Nephron (organoid): ENCODE measurements at regions not wholly inside any gene's neighbourhood (a gene's known extent, or its start where the extent isn't known, plus 50 kb on each side); places are given as distances from the start of the nearest gene placed in this dataset.
"Not testable (repeated sequence)": the region's sequence is repeated elsewhere in the genome, so short reads cannot be mapped to it uniquely, and the experiment has no call there.

ENCODE experiments used
- H3K27ac Mint-ChIP-seq, 3 experiments: 2 replicates each; pipeline ENCODE4 v1.8.0; 2020; ENCODE audit warnings: mixed read lengths in 3 of 3, mild to moderate bottlenecking in 2 of 3, moderate library complexity in 1 of 3
- H3K27me3 Mint-ChIP-seq: 2 replicates; pipeline ENCODE4 v1.8.0; 2021; ENCODE audit warnings: low read depth, mild to moderate bottlenecking, moderate library complexity, mixed read lengths
- H3K36me3 Mint-ChIP-seq: 2 replicates; pipeline ENCODE4 v1.8.0; 2020; ENCODE audit warnings: low read depth, mixed read lengths
- H3K4me1 Mint-ChIP-seq: 2 replicates; pipeline ENCODE4 v1.8.0; 2020; ENCODE audit warnings: mixed read lengths
- H3K4me3 Mint-ChIP-seq, 3 experiments: 2 replicates each; pipeline ENCODE4 v1.8.0; 2020; ENCODE audit warnings: mild to moderate bottlenecking in 3 of 3, mixed read lengths in 3 of 3, moderate library complexity in 2 of 3
- H3K9me3 Mint-ChIP-seq: 2 replicates; pipeline ENCODE4 v1.8.0; 2020; ENCODE audit warnings: mixed read lengths
- CTCF ChIP-seq, 3 experiments: fragments of 200-600 bp; sonication (generic); IDR thresholded peaks; one replicate each; pipeline ENCODE4 v1.5.0; 2021; ENCODE audit warnings: antibody characterized with exemption in 3 of 3; ENCODE audit not compliant: unreplicated experiment in 3 of 3

DNA sequence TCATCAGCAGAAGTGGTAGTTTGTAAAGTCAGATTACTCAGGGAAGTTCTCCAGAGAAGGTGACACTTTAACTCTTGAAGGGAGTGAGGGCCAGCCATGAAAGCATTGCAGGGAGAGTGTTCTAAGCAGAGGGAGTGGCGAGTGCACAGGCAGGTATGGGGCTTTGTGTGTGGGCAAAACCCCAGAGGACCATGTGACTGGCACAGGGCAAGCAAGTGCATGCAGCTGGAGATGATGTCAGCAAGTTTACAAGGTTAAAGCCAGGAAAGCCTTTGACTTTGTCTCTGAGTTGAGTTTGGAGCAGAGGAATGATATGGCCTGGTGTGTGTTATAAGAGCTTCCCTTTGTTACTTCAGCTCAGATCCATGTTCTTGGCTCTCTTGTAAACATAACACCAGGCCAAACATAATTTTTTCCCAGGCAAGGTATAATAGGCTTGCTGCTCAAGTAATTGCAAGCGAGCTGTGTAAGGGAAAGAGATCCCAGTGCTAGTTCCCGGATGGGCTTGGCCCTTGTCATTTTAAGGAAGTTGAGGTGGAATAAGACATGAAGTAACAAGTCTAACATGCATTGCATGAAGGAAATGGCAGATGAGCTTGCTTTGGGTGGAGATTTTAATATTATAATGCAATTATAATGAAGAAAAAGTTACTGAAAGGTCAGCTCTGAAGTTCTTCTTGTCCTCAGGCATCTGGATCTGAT is 341.1 kb upstream of the LRRC3B start:
- Mint-ChIP-seq H3K9me3 (peaks cover 47% of the 10 kb centered on the region), H3K27ac (peak overlapping the region in 1 of 3 experiments; percentile 30), H3K4me3 (no peak overlapping the region), H3K4me1 (no peaks in the 10 kb centered on the region), H3K27me3 (no peaks in the 10 kb centered on the region), H3K36me3 (peaks cover 28% of the 10 kb centered on the region)
- no peak for TF ChIP-seq CTCF (IDR thresholded peaks at IDR 0.05; ENCODE audit: unreplicated experiment in 3 of 3)

DNA sequence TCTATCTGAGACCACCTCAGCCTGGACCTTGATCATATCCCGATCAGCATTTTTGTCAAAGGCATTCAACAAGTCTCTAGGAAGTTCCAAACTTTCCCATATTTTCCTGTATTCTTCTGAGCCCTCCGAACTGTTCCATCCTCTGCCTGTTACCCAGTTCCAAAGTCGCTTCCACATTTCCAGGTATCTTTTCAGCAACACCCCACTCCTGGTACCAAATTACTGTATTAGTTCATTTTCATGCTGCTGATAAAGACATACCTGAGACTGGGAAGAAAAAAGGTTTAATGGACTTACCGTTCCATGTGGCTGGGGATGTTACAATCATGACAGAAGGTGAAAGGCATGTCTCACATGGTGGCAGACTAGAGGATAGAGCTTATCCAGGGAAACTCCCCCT is 338.1 kb upstream of the LRRC3B start:
- not testable (repeated sequence) for H3K27ac Mint-ChIP-seq, H3K4me3 Mint-ChIP-seq, H3K4me1 Mint-ChIP-seq, H3K27me3 Mint-ChIP-seq
- Mint-ChIP-seq H3K9me3 (peaks cover 52% of the 10 kb centered on the region), H3K36me3 (peaks cover 32% of the 10 kb centered on the region)

DNA sequence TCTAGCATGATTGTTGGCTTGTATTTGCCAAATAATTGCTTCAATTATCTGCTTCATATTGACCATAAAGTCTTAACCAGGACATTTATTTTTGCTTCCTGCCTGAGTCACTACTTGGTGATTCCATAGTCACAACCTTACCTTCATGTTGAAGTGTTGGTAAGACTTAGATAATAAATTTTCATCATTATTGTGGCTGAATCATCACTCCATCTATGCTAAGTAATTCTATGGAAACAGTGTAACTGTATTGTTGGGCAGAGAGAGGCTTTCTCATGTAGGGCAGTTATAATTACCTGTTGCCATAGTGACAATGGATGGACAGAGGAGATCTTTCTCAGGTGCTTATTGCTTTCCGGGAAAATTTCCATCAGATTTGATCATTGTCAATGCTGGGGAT is 330.7 kb upstream of the LRRC3B start:
- peaks cover 23% of the 10 kb centered on the region for H3K4me1 Mint-ChIP-seq
- H3K27me3 Mint-ChIP-seq = no peaks in the 10 kb centered on the region
- peaks cover 8% of the 10 kb centered on the region for H3K9me3 Mint-ChIP-seq
- no peak for TF ChIP-seq CTCF (IDR thresholded peaks at IDR 0.05; ENCODE audit: unreplicated experiment in 3 of 3)
- peak overlapping the region; percentile 22 to 93 (median 37) for H3K27ac Mint-ChIP-seq
- peaks cover 4% of the 10 kb centered on the region for H3K36me3 Mint-ChIP-seq
- no peak overlapping the region for H3K4me3 Mint-ChIP-seq

- peak overlapping the region; percentile 37 to 93 (median 77) for H3K27ac Mint-ChIP-seq
- peaks cover 3% of the 10 kb centered on the region for H3K36me3 Mint-ChIP-seq
- TF ChIP-seq CTCF (IDR thresholded peaks at IDR 0.05; ENCODE audit: unreplicated experiment in 3 of 3) = no peak
- no peak overlapping the region for H3K4me3 Mint-ChIP-seq
- H3K4me1 Mint-ChIP-seq = peaks cover 23% of the 10 kb centered on the region
- H3K27me3 Mint-ChIP-seq = no peaks in the 10 kb centered on the region
- H3K9me3 Mint-ChIP-seq = peaks cover 4% of the 10 kb centered on the region
Observed at GRCh38 chr3:26292780-26293179, 329.8 kb upstream of the LRRC3B start.

DNA sequence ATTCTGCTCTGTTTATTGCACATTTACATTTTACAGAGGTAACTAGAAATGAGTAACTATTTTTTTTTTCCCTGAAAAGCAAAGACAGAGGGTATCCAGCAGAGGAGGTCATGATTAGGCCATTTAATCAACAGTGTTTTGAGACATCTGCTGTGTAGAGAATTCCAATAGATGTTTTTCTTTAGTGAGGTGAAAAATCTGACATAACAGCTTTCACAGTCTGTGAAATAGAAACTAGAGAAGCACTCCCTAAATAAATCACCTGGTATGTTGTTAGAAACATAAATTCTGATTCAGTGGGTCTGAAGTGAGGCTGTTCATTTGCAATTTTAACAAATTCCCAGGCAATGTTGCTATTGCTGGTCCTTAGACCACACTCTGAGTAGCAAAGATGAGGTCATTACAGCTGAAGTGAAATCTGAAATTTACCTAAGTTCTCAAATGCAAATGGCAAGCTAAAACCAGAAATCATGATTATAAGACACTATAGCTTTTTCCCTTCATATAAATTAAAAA is 329.2 kb upstream of the LRRC3B start:
- no peaks in the 10 kb centered on the region for H3K27me3 Mint-ChIP-seq
- H3K27ac Mint-ChIP-seq = peak overlapping the region; percentile 37 to 93 (median 77)
- TF ChIP-seq CTCF (IDR thresholded peaks at IDR 0.05; ENCODE audit: unreplicated experiment in 3 of 3) = no peak
- peaks cover 23% of the 10 kb centered on the region for H3K4me1 Mint-ChIP-seq
- peaks cover 4% of the 10 kb centered on the region for H3K9me3 Mint-ChIP-seq
- no peak overlapping the region for H3K4me3 Mint-ChIP-seq
- peaks cover 3% of the 10 kb centered on the region for H3K36me3 Mint-ChIP-seq

- H3K4me3 Mint-ChIP-seq = no peak overlapping the region
- no peaks in the 10 kb centered on the region for H3K4me1 Mint-ChIP-seq
- no peaks in the 10 kb centered on the region for H3K27me3 Mint-ChIP-seq
- H3K27ac Mint-ChIP-seq = no peak overlapping the region
- H3K36me3 Mint-ChIP-seq = no peaks in the 10 kb centered on the region
- TF ChIP-seq CTCF (IDR thresholded peaks at IDR 0.05; ENCODE audit: unreplicated experiment in 3 of 3) = no peak
- H3K9me3 Mint-ChIP-seq = peaks cover 9% of the 10 kb centered on the region
Observed at GRCh38 chr3:26307192-26307591, 315.4 kb upstream of the LRRC3B start.
